HCT116 (cell line): ENCODE measurements at regions not wholly inside any gene's neighbourhood (a gene's known extent, or its start where the extent isn't known, plus 50 kb on each side); places are given as distances from the start of the nearest gene placed in this dataset.

Source experiments
- ATAC-seq: fragments of 200-7000 bp; cut with Tn5 transposase; 2 replicates; pipeline ENCODE4 v1.9.1; 2020; ENCODE audit warnings: mild to moderate bottlenecking, moderate library complexity
- BruUV-seq: library from RNA; stranded (reverse); fragments of 400-500 nt; replicated peaks from 2 replicates; lab custom pipeline; 2021; lab: Mats Ljungman, UMichigan
- CTCF ChIA-PET: fragments of 300-600 bp; sonication (Branson Sonifier 250); formaldehyde crosslinking; loops from one replicate; lab custom pipeline; 2021; ENCODE audit warnings: antibody characterized with exemption; lab: Charles Lee
- POLR2A ChIA-PET: fragments of 300-600, 350-600 bp; sonication (Branson Sonifier 250); formaldehyde crosslinking; loops from one replicate; lab custom pipeline; 2021; ENCODE audit warnings: antibody characterized with exemption; lab: Charles Lee
- RAD21 ChIA-PET, 2 experiments: fragments of 300-600 bp; sonication (Branson Sonifier 250); formaldehyde crosslinking; loops; one replicate each; lab custom pipeline; 2023; ENCODE audit warnings: low total read pairs in 2 of 2; ENCODE audit not compliant: uncharacterized antibody in 2 of 2, unreplicated experiment in 2 of 2, low non-redundant PET in 1 of 2; lab: Charles Lee
- DNase-seq: peaks from one replicate; pipeline ENCODE4 v3.0.0-alpha.2; 2010; ENCODE audit warnings: low read depth, low spot score
- H2AFZ ChIP-seq: fragments of 200-600 bp; shearing (Covaris generic), sonication (generic); 2 replicates; pipeline ENCODE4 v1.6.1; 2017; ENCODE audit warnings: low read depth, mixed run types, mixed read lengths, antibody characterized with exemption, low read length; ENCODE audit not compliant: poor library complexity, severe bottlenecking
- H3K27ac ChIP-seq: 2 replicates; pipeline ENCODE4 v1.5.1; 2012; ENCODE audit warnings: low read depth, low read length
- H3K27me3 ChIP-seq: fragments of 200-600 bp; sonication (generic); 2 replicates; pipeline ENCODE4 v1.6.1; 2016; ENCODE audit warnings: mixed run types, low read length, mixed read lengths; ENCODE audit not compliant: insufficient read depth
- H3K36me3 ChIP-seq, 2 experiments: fragments of 200-500 bp in 1 of 2; fragments of 200-600 bp in 1 of 2; sonication (Bioruptor generic) in 1 of 2; sonication (generic) in 1 of 2; 2 replicates each; pipeline versions ENCODE4 v1.5.1 to v1.6.1; 2014 to 2016; ENCODE audit warnings: low read length in 2 of 2, inconsistent platforms in 1 of 2, mixed read lengths in 1 of 2, mixed run types in 1 of 2; ENCODE audit not compliant: insufficient read depth in 2 of 2, control insufficient read depth in 1 of 2
- H3K4me1 ChIP-seq, 2 experiments: fragments of 200-600 bp in 1 of 2; sonication (generic) in 1 of 2; 2 replicates each; pipeline versions ENCODE4 v1.5.1 to v1.6.1; 2012 to 2017; ENCODE audit warnings: low read length in 2 of 2, inconsistent platforms in 1 of 2, mild to moderate bottlenecking in 1 of 2, mixed read lengths in 1 of 2, mixed run types in 1 of 2, moderate library complexity in 1 of 2; ENCODE audit not compliant: insufficient read depth in 2 of 2, control insufficient read depth in 1 of 2
- H3K4me2 ChIP-seq: fragments of 200-600 bp; sonication (generic); 2 replicates; pipeline ENCODE4 v1.6.1; 2017; ENCODE audit warnings: mixed run types, low read length, mixed read lengths
- H3K4me3 ChIP-seq, 2 experiments: fragments of 200-600 bp in 1 of 2; sonication (generic) in 1 of 2; replicated peaks in 1 of 2; 2 replicates each; pipeline ENCODE4 v1.5.1; 2011 to 2016; ENCODE audit warnings: low read length in 2 of 2, control low read depth in 1 of 2, low read depth in 1 of 2, mild to moderate bottlenecking in 1 of 2, mixed read lengths in 1 of 2, mixed run types in 1 of 2
- H3K79me2 ChIP-seq: fragments of 200-600 bp; sonication (generic); 2 replicates; pipeline ENCODE4 v1.6.1; 2017; ENCODE audit warnings: mild to moderate bottlenecking, mixed run types, low read length, moderate library complexity, mixed read lengths; ENCODE audit not compliant: insufficient read depth
- H3K9ac ChIP-seq: fragments of 200-600 bp; sonication (generic); 2 replicates; pipeline ENCODE4 v1.6.1; 2016; ENCODE audit warnings: low read length, mixed read lengths
- H3K9me2 ChIP-seq: fragments of 200-600 bp; sonication (generic), shearing (Covaris generic); 2 replicates; pipeline ENCODE4 v1.6.1; 2017; ENCODE audit warnings: mixed run types, mild to moderate bottlenecking, moderate library complexity; ENCODE audit not compliant: insufficient read depth
- H3K9me3 ChIP-seq, 2 experiments: fragments of 200-500 bp in 1 of 2; fragments of 200-600 bp in 1 of 2; sonication (Bioruptor generic) in 1 of 2; sonication (generic) in 1 of 2; 2 replicates each; pipeline ENCODE4 v1.6.1; 2014 to 2017; ENCODE audit warnings: low read length in 2 of 2, mixed read lengths in 2 of 2, inconsistent platforms in 1 of 2, low read depth in 1 of 2, mild to moderate bottlenecking in 1 of 2, mixed run types in 1 of 2, moderate library complexity in 1 of 2; ENCODE audit not compliant: control insufficient read depth in 1 of 2, insufficient read depth in 1 of 2
- H4K20me1 ChIP-seq: fragments of 200-600 bp; sonication (generic), shearing (Covaris generic); 2 replicates; pipeline ENCODE4 v1.6.1; 2017; ENCODE audit warnings: mixed run types, mild to moderate bottlenecking, moderate library complexity; ENCODE audit not compliant: insufficient read depth
- CEBPB ChIP-seq: IDR thresholded peaks from 2 replicates; pipeline ENCODE4 v1.6.1; 2012; ENCODE audit warnings: low read depth
- CTCF ChIP-seq, 3 experiments: fragments of 200-600 bp in 1 of 3; sonication (generic) in 1 of 3; IDR thresholded peaks in 2 of 3; conservative IDR thresholded peaks in 1 of 3; 2 replicates each; pipeline ENCODE4 v1.5.1; 2012 to 2017; ENCODE audit warnings: low read depth in 2 of 3, low read length in 2 of 3, antibody characterized with exemption in 1 of 3, borderline replicate concordance in 1 of 3, control low read depth in 1 of 3, mild to moderate bottlenecking in 1 of 3, mixed read lengths in 1 of 3, mixed run types in 1 of 3, moderate library complexity in 1 of 3; ENCODE audit not compliant: insufficient read depth in 1 of 3
- ELF1 ChIP-seq: IDR thresholded peaks from 2 replicates; pipeline ENCODE4 v1.6.1; 2012; ENCODE audit warnings: low read depth, borderline replicate concordance
- EZH2 ChIP-seq: fragments of 200-600 bp; sonication (generic); IDR thresholded peaks from 2 replicates; pipeline ENCODE4 v1.6.1; 2017; ENCODE audit warnings: antibody characterized with exemption, mixed run types
- JUND ChIP-seq: IDR thresholded peaks from 2 replicates; pipeline ENCODE4 v1.6.1; 2012
- POLR2A ChIP-seq: IDR thresholded peaks from 2 replicates; pipeline ENCODE4 v1.7.0; 2011; ENCODE audit warnings: borderline replicate concordance; ENCODE audit not compliant: insufficient read depth, insufficient read length; ENCODE audit errors: extremely low read depth
- POLR2AphosphoS5 ChIP-seq: IDR thresholded peaks from 2 replicates; pipeline ENCODE4 v1.6.1; 2011; ENCODE audit warnings: mild to moderate bottlenecking, low read depth, low read length, moderate library complexity
- RAD21 ChIP-seq: IDR thresholded peaks from 2 replicates; pipeline ENCODE4 v1.6.1; 2012; ENCODE audit warnings: low read depth, mild to moderate bottlenecking
- SIN3A ChIP-seq: IDR thresholded peaks from 2 replicates; pipeline ENCODE4 v1.6.1; 2012; ENCODE audit warnings: low read depth
- SP1 ChIP-seq: IDR thresholded peaks from 2 replicates; pipeline ENCODE4 v1.6.1; 2012; ENCODE audit warnings: low read depth
- SRF ChIP-seq: IDR thresholded peaks from 2 replicates; pipeline ENCODE4 v1.6.1; 2012; ENCODE audit warnings: low read depth
- TCF7L2 ChIP-seq: IDR thresholded peaks from 2 replicates; pipeline ENCODE4 v1.7.0; 2011; ENCODE audit warnings: borderline replicate concordance, inconsistent platforms; ENCODE audit not compliant: insufficient read depth, insufficient read length; ENCODE audit errors: extremely low read depth
- YY1 ChIP-seq: IDR thresholded peaks from 2 replicates; pipeline ENCODE4 v1.6.1; 2011; ENCODE audit warnings: low read length, low read depth, moderate library complexity, mild to moderate bottlenecking; ENCODE audit not compliant: insufficient replicate concordance; ENCODE audit errors: extremely low read depth
- ZFX ChIP-seq: fragments of 450-650 bp; IDR thresholded peaks from 2 replicates; pipeline ENCODE4 v1.6.1; 2017
- ZNF274 ChIP-seq: fragments of 200-500 bp; sonication (Bioruptor generic); IDR thresholded peaks from 2 replicates; pipeline ENCODE4 v1.6.1; 2014; ENCODE audit warnings: mild to moderate bottlenecking, low read depth, low read length, inconsistent platforms
- intact Hi-C: fragments of 100-400 bp; cut with micrococcal nuclease; formaldehyde crosslinking; loops from 2 replicates; pipeline ENCODE4 v1.10.0; 2022

DNA sequence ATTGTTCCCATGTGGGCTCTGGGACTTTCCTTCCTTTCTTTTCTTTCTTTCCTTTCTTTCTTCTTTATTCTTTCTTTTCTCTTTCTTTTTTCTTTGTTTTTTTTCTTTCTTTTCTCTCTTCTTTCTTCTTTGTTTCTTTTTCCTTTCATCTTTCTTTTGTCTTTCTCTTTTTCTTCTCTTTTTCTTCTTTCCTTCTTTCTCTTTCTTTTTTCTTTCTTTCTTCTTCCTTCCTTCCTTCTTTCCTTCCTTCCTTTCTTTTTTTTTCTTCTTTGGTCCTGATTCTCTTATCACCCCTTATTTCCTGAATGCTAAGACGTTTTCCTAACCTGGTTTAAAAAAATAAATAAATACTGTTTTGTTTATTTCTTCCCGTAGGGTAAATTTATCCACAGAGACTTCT, 93.2 kb downstream of the CRLF2 start:
- Histone ChIP-seq H3K4me1 (no peaks in the 10 kb centered on the region), H3K36me3 (no peaks in the 10 kb centered on the region), H2AFZ (no peak overlapping the region), H3K9ac (no peak overlapping the region), H3K9me2 (no peaks in the 10 kb centered on the region), H4K20me1 (no peaks in the 10 kb centered on the region), H3K27ac (no peak overlapping the region), H3K4me2 (no peak overlapping the region), H3K79me2 (no peaks in the 10 kb centered on the region), H3K4me3 (no peak overlapping the region), H3K9me3 (no peaks in the 10 kb centered on the region), H3K27me3 (no peaks in the 10 kb centered on the region)
- POLR2A ChIA-PET = no interaction called here
- CTCF ChIA-PET = no interaction called here
- DNase-seq = no peak
- ATAC-seq = no peak
- intact Hi-C loops = no loop called here
- no TSS peak for BruUV-seq
- RAD21 ChIA-PET = no interaction called here
- TF ChIP-seq ZFX (no peak), ELF1 (no peak), POLR2AphosphoS5 (no peak), ZNF274 (no peak), TCF7L2 (no peak), SIN3A (no peak), SRF (no peak), EZH2 (no peak), CTCF (IDR thresholded peaks at IDR 0.05 in 2 of 3, conservative IDR thresholded peaks at IDR 0.05 in 1 of 3; ENCODE audit: borderline replicate concordance in 1 of 3, insufficient read depth in 1 of 3, low read depth in 2 of 3, low read length in 2 of 3) (no peak), POLR2A (no peak), SP1 (no peak), CEBPB (no peak), JUND (no peak), RAD21 (no peak), YY1 (no peak)
